LHCN-M2 (cell line): ENCODE measurements at regions not wholly inside any gene's neighbourhood (a gene's known extent, or its start where the extent isn't known, plus 50 kb on each side); places are given as distances from the start of the nearest gene placed in this dataset.

Source experiments
- DNase-seq: peaks from one replicate; pipeline ENCODE4 v3.0.0-alpha.2; 2012; ENCODE audit warnings: low read depth

DNA sequence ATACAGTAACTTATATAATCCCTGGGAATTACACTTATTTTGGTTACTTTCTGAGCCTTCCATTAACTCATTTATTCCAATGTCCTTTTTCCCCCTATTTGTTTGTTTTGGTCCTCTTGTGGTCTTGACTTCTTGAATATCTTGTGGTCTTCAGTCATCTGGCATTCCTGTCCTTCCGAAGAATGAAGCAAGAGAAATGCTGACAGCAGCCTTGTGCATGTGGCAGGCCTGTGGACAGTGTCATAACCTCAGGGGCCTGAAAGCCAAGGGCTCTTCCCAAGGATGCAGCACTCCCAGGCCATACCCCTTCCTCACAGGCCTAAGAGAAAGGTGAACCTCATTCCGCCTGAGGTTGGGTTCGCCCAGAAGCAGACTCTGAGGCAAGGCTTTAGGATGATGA, 470.2 kb downstream of the DISC1 start:
- DNase-seq, result peak; percentile 24
